ENCODE measurements at regions not wholly inside any gene's neighbourhood (a gene's known extent, or its start where the extent isn't known, plus 50 kb on each side); places are given as distances from the start of the nearest gene placed in this dataset.
"Not testable (repeated sequence)": the region's sequence is repeated elsewhere in the genome, so short reads cannot be mapped to it uniquely, and the experiment has no call there.

- FAIRE-seq, result not testable (repeated sequence)
These were observed 101.0 kb downstream of the GOSR1 start for GRCh38 chr17:30578015-30578717.
